OCI-LY3 (cell line): ENCODE measurements at regions not wholly inside any gene's neighbourhood (a gene's known extent, or its start where the extent isn't known, plus 50 kb on each side); places are given as distances from the start of the nearest gene placed in this dataset.

Experiments used
- H2AFZ ChIP-seq: fragments of 200-600, 300-600 bp; shearing (Covaris generic); 2 replicates; pipeline ENCODE4 v1.6.0; 2014; ENCODE audit warnings: antibody characterized with exemption, low read depth, low read length
- H3K27ac ChIP-seq: fragments of 200-600, 300-600 bp; sonication (generic); 2 replicates; pipeline ENCODE4 v1.5.1; 2014; ENCODE audit warnings: mild to moderate bottlenecking, low read length, moderate library complexity, mixed read lengths
- H3K27me3 ChIP-seq: fragments of 200-600, 300-600 bp; sonication (generic); 2 replicates; pipeline ENCODE4 v1.6.1; 2014; ENCODE audit warnings: low read depth, low read length, mixed read lengths
- H3K36me3 ChIP-seq: fragments of 200-600, 300-600 bp; sonication (generic); replicated peaks from 2 replicates; pipeline ENCODE3; 2014; ENCODE audit warnings: low read depth, low read length, mixed read lengths
- H3K4me1 ChIP-seq: fragments of 300-600, 200-600 bp; sonication (generic); 2 replicates; pipeline ENCODE4 v1.6.1; 2014; ENCODE audit warnings: low read length, mixed read lengths
- H3K4me2 ChIP-seq: fragments of 200-600, 300-600 bp; sonication (generic); 2 replicates; pipeline ENCODE4 v1.6.1; 2014; ENCODE audit warnings: low read length, mixed read lengths
- H3K4me3 ChIP-seq: fragments of 300-600, 200-600 bp; sonication (generic); 2 replicates; pipeline ENCODE4 v1.5.1; 2014; ENCODE audit warnings: antibody characterized with exemption, mild to moderate bottlenecking, low read length, moderate library complexity
- H3K79me2 ChIP-seq: fragments of 300-600, 200-600 bp; shearing (Covaris generic); 2 replicates; pipeline ENCODE4 v1.6.1; 2014; ENCODE audit warnings: mild to moderate bottlenecking, low read length, mixed read lengths
- H3K9ac ChIP-seq: fragments of 300-600, 200-600 bp; shearing (Covaris generic); 2 replicates; pipeline ENCODE4 v1.6.0; 2014; ENCODE audit warnings: mild to moderate bottlenecking, low read length, moderate library complexity
- H3K9me3 ChIP-seq: fragments of 200-600, 300-600 bp; shearing (Covaris generic); 2 replicates; pipeline ENCODE4 v1.6.1; 2014; ENCODE audit warnings: low read length, mixed read lengths; ENCODE audit not compliant: insufficient read depth
- H4K20me1 ChIP-seq: fragments of 200-600, 300-600 bp; sonication (generic); 2 replicates; pipeline ENCODE4 v1.6.1; 2016; ENCODE audit warnings: low read length, mixed read lengths; ENCODE audit not compliant: insufficient read depth
- EZH2phosphoT487 ChIP-seq: fragments of 200-600 bp; shearing (Covaris generic); IDR thresholded peaks from 2 replicates; pipeline ENCODE4 v1.6.1; 2018; ENCODE audit warnings: antibody characterized with exemption, mixed run types, low read depth
- TF ChIP-seq, protein P1 (sequence below): fragments of 200-600, 300-600 bp; sonication (generic); IDR thresholded peaks from 2 replicates; pipeline ENCODE4 v1.5.1; 2014; ENCODE audit warnings: antibody characterized with exemption, low read length, low read depth

DNA sequence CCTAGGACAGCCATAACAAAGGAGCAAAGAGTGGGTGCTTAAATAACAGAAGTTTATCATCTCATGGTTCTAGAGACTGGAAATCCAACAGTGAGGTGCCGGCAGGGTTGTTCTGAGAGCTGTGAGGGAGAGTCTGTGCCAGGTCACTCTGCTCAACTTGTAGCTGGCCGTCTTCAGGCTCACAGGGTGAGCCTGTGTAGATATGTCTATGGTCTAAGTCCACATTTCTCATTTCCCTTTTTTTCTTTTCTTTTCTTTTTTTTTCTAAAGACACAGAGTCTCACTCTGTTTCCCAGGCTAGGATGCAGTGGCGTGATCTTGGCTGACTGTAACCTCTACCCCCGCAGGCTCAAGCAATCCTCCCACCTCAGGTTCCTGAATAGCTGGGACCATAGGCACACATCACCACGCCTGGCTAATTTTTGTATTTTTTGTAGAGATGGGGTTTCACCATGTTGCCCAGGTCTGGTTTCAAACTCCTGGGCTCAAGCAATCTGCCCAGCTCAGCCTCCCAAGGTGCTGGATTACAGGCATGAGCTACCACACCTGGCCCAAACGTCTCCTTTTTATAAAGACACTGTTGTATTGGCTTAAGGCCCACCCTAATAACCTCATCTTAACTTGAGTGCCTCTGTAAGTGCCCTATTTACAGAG is 142.2 kb downstream of the SP3 start:
- Histone ChIP-seq H3K4me2 (no peak overlapping the region), H3K4me1 (peaks cover 5% of the 10 kb centered on the region; the same call in 1 of the 2 replicates), H3K4me3 (no peak overlapping the region), H3K27me3 (peaks cover 22% of the 10 kb centered on the region), H4K20me1 (no peaks in the 10 kb centered on the region), H3K79me2 (no peaks in the 10 kb centered on the region), H3K9ac (no peak overlapping the region), H3K9me3 (no peaks in the 10 kb centered on the region), H3K36me3 (no peaks in the 10 kb centered on the region), H3K27ac (no peak overlapping the region), H2AFZ (no peak overlapping the region)
- TF ChIP-seq, protein P1, sequence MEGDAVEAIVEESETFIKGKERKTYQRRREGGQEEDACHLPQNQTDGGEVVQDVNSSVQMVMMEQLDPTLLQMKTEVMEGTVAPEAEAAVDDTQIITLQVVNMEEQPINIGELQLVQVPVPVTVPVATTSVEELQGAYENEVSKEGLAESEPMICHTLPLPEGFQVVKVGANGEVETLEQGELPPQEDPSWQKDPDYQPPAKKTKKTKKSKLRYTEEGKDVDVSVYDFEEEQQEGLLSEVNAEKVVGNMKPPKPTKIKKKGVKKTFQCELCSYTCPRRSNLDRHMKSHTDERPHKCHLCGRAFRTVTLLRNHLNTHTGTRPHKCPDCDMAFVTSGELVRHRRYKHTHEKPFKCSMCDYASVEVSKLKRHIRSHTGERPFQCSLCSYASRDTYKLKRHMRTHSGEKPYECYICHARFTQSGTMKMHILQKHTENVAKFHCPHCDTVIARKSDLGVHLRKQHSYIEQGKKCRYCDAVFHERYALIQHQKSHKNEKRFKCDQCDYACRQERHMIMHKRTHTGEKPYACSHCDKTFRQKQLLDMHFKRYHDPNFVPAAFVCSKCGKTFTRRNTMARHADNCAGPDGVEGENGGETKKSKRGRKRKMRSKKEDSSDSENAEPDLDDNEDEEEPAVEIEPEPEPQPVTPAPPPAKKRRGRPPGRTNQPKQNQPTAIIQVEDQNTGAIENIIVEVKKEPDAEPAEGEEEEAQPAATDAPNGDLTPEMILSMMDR, result no peak
- TF ChIP-seq EZH2phosphoT487, result no peak

DNA sequence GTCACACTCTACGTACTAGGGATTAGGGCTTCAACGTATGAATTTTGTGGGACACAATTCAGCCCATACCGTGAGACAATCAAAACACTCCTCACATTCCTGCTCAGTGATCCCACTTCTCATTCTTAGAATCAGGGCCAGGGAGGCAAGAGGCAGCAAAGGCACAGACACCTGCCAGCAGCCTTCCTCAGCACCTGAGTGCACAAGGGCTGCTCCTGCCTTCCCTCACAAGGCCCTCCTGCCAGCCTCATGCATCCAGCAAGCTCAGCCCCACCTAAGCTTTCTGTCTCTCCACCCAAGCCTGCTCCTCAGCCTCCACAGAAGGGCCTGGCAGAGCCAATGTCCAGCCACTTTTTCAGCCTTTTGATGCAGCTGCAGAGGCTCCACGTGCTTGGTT is 141.6 kb downstream of the SP3 start:
- Histone ChIP-seq H3K27ac (no peak overlapping the region), H4K20me1 (no peaks in the 10 kb centered on the region), H2AFZ (no peak overlapping the region), H3K9me3 (no peaks in the 10 kb centered on the region), H3K4me2 (no peak overlapping the region), H3K4me3 (no peak overlapping the region), H3K4me1 (peaks cover 5% of the 10 kb centered on the region; the same call in 1 of the 2 replicates), H3K36me3 (no peaks in the 10 kb centered on the region), H3K27me3 (peaks cover 22% of the 10 kb centered on the region), H3K79me2 (no peaks in the 10 kb centered on the region), H3K9ac (no peak overlapping the region)
- TF ChIP-seq, protein P1, result no peak
- no peak for TF ChIP-seq EZH2phosphoT487

GRCh38 chr2:173828189-173829142 is 136.7 kb downstream of the SP3 start:
- Histone ChIP-seq H3K27ac (no peak overlapping the region), H3K79me2 (no peaks in the 10 kb centered on the region), H3K4me1 (peaks cover 11% of the 10 kb centered on the region; the same call in 1 of the 2 replicates), H3K9ac (no peak overlapping the region), H3K9me3 (no peaks in the 10 kb centered on the region), H3K4me2 (no peak overlapping the region), H2AFZ (no peak overlapping the region), H3K27me3 (peaks cover 3% of the 10 kb centered on the region; the same call in 1 of the 2 replicates), H4K20me1 (no peaks in the 10 kb centered on the region), H3K4me3 (no peak overlapping the region), H3K36me3 (no peaks in the 10 kb centered on the region)
- no peak for TF ChIP-seq EZH2phosphoT487
- TF ChIP-seq, protein P1, result no peak

DNA sequence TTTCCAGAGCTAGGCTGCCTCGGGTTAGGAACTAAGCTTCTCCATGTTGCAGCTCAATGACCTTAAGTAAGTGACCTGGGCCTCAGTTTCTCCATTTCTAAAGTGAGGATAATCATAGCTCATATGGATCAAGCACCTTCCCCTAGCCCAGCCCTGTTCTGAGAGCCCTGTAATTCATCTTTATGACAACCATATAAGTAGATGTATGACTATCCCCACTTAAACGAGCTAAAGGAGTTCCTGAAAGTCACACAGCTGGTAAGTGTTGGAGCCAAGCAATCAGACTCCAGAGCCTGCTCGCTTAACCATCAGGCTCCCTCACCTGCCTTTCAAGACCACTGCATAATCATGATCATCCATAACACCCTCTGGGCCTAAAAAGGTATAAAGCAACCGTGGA is 135.4 kb downstream of the SP3 start:
- peaks cover 3% of the 10 kb centered on the region; the same call in 1 of the 2 replicates for H3K27me3 ChIP-seq
- H2AFZ ChIP-seq, result no peak overlapping the region
- H3K27ac ChIP-seq, result no peak overlapping the region
- TF ChIP-seq, protein P1, result no peak
- no peak for TF ChIP-seq EZH2phosphoT487
- H3K9ac ChIP-seq, result no peak overlapping the region
- peaks cover 11% of the 10 kb centered on the region; the same call in 1 of the 2 replicates for H3K4me1 ChIP-seq
- H3K9me3 ChIP-seq, result no peaks in the 10 kb centered on the region
- no peak overlapping the region for H3K4me3 ChIP-seq
- H3K36me3 ChIP-seq, result no peaks in the 10 kb centered on the region
- no peaks in the 10 kb centered on the region for H4K20me1 ChIP-seq
- no peak overlapping the region for H3K4me2 ChIP-seq
- H3K79me2 ChIP-seq, result no peaks in the 10 kb centered on the region
